Lower leg skin (tissue), 3 donors: ENCODE measurements at regions not wholly inside any gene's neighbourhood (a gene's known extent, or its start where the extent isn't known, plus 50 kb on each side); places are given as distances from the start of the nearest gene placed in this dataset.

ENCODE experiments used
- POLR2A ChIP-seq, 2 donors: fragments of 450-650 bp; IDR thresholded peaks; one replicate each; pipeline ENCODE4 v1.6.1; 2016 to 2017; ENCODE audit warnings: antibody characterized with exemption in 2 of 2, mild to moderate bottlenecking in 1 of 2, moderate library complexity in 1 of 2
- TF ChIP-seq, protein P1 (sequence below), 3 donors: fragments of 450-650 bp; IDR thresholded peaks; one replicate each; pipeline ENCODE4 v1.5.1; 2016; ENCODE audit warnings: antibody characterized with exemption in 3 of 3, mild to moderate bottlenecking in 3 of 3, moderate library complexity in 2 of 3

DNA sequence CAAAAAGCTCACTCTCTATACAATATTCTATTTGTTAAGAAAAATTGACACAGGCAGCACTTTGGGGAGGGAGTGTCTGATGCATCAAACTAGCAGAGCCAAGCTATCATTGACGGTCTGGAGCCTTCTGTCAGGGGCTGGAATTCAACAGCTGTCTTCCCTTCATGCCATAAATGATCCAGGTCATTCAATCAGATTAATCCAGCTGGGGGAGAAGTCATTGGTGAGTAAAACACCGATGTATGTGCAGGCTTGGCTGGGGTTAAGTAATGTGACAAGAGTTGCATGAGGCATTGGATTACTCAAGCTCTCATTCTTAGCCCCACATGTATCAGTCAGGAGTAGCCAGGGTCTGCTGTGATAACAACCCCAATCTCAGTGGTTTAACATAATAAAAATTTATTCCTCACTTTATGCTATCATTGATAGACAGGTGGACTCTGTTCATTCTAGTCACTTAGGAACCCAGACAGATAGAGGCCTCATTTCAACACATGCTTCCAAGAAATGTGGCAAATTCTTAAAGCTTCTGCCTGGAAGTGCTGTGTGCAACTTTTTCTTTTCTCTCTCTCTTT, 118.1 kb upstream of the GADD45A start:
- TF ChIP-seq POLR2A (IDR thresholded peaks at IDR 0.05) = no peak
- TF ChIP-seq, protein P1, sequence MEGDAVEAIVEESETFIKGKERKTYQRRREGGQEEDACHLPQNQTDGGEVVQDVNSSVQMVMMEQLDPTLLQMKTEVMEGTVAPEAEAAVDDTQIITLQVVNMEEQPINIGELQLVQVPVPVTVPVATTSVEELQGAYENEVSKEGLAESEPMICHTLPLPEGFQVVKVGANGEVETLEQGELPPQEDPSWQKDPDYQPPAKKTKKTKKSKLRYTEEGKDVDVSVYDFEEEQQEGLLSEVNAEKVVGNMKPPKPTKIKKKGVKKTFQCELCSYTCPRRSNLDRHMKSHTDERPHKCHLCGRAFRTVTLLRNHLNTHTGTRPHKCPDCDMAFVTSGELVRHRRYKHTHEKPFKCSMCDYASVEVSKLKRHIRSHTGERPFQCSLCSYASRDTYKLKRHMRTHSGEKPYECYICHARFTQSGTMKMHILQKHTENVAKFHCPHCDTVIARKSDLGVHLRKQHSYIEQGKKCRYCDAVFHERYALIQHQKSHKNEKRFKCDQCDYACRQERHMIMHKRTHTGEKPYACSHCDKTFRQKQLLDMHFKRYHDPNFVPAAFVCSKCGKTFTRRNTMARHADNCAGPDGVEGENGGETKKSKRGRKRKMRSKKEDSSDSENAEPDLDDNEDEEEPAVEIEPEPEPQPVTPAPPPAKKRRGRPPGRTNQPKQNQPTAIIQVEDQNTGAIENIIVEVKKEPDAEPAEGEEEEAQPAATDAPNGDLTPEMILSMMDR (IDR thresholded peaks at IDR 0.05) = no peak
